SK-N-SH (cell line): ENCODE measurements at regions not wholly inside any gene's neighbourhood (a gene's known extent, or its start where the extent isn't known, plus 50 kb on each side); places are given as distances from the start of the nearest gene placed in this dataset.

Experiments
- CTCF ChIA-PET: fragments of 300-600, 350-600 bp; formaldehyde crosslinking; extraction: SDS; loops from one replicate; lab custom pipeline; 2021; lab: Yijun Ruan, JAX
- POLR2A ChIA-PET: fragments of 350-600 bp; sonication (Branson Sonifier 250); formaldehyde crosslinking; extraction: SDS; loops from one replicate; lab custom pipeline; 2020; ENCODE audit warnings: antibody characterized with exemption, inconsistent platforms; lab: Yijun Ruan, JAX
- DNase-seq: peaks from one replicate; pipeline ENCODE4 v3.0.0; 2012
- H2AFZ ChIP-seq: fragments of 200-600 bp; sonication (generic); 2 replicates; pipeline ENCODE4 v1.8.1; 2016; ENCODE audit warnings: antibody characterized with exemption, mild to moderate bottlenecking, low read depth
- H3F3A ChIP-seq: fragments of 200-600 bp; sonication (generic); replicated peaks from 2 replicates; pipeline ENCODE3; 2016; ENCODE audit warnings: antibody characterized with exemption, mild to moderate bottlenecking; ENCODE audit not compliant: insufficient read depth
- H3K27ac ChIP-seq, 2 experiments: fragments of 200-500 bp in 1 of 2; fragments of 200-600 bp in 1 of 2; sonication (Bioruptor generic) in 1 of 2; sonication (generic), shearing (Covaris generic) in 1 of 2; 2 replicates each; pipeline versions ENCODE4 v1.5.1 to v1.6.1; 2014 to 2016; ENCODE audit warnings: low read depth in 2 of 2, inconsistent platforms in 1 of 2, low read length in 1 of 2, mild to moderate bottlenecking in 1 of 2, mixed read lengths in 1 of 2
- H3K27me3 ChIP-seq: fragments of 200-600 bp; sonication (generic), shearing (Covaris generic); 2 replicates; pipeline ENCODE4 v1.6.1; 2016; ENCODE audit warnings: mixed run types; ENCODE audit not compliant: insufficient read depth
- H3K36me3 ChIP-seq, 2 experiments: fragments of 200-500 bp in 1 of 2; fragments of 200-600 bp in 1 of 2; sonication (Bioruptor generic) in 1 of 2; sonication (generic) in 1 of 2; replicated peaks in 1 of 2; 2 replicates each; pipeline versions ENCODE3 to v1.5.1; 2014 to 2016; ENCODE audit warnings: low read length in 1 of 2, mild to moderate bottlenecking in 1 of 2; ENCODE audit not compliant: insufficient read depth in 2 of 2, control insufficient read depth in 1 of 2
- H3K4me1 ChIP-seq, 2 experiments: fragments of 200-500 bp in 1 of 2; fragments of 200-600 bp in 1 of 2; sonication (Bioruptor generic) in 1 of 2; sonication (generic), shearing (Covaris generic) in 1 of 2; 2 replicates each; pipeline versions ENCODE4 v1.5.1 to v1.6.1; 2014 to 2016; ENCODE audit warnings: low read depth in 1 of 2, low read length in 1 of 2, mixed run types in 1 of 2; ENCODE audit not compliant: insufficient read depth in 2 of 2, control insufficient read depth in 1 of 2
- H3K4me2 ChIP-seq: fragments of 200-600 bp; sonication (generic), shearing (Covaris generic); 2 replicates; pipeline ENCODE4 v1.6.1; 2017; ENCODE audit warnings: mixed run types
- H3K4me3 ChIP-seq, 2 experiments: fragments of 200-500 bp in 1 of 2; fragments of 200-600 bp in 1 of 2; sonication (Bioruptor generic) in 1 of 2; sonication (generic), shearing (Covaris generic) in 1 of 2; 2 replicates each; pipeline versions ENCODE4 v1.5.1 to v1.8.1; 2014 to 2016; ENCODE audit warnings: low read depth in 2 of 2, inconsistent platforms in 1 of 2, low read length in 1 of 2, mild to moderate bottlenecking in 1 of 2, mixed read lengths in 1 of 2, moderate library complexity in 1 of 2
- H3K79me2 ChIP-seq: fragments of 200-600 bp; sonication (generic); 2 replicates; pipeline ENCODE4 v1.8.1; 2017; ENCODE audit warnings: mild to moderate bottlenecking; ENCODE audit not compliant: insufficient read depth
- H3K9ac ChIP-seq: fragments of 200-600 bp; sonication (generic); 2 replicates; pipeline ENCODE4 v1.6.1; 2017; ENCODE audit warnings: mixed run types
- H3K9me2 ChIP-seq: fragments of 200-600 bp; sonication (generic); 2 replicates; pipeline ENCODE4 v1.6.1; 2017; ENCODE audit warnings: mixed run types
- H3K9me3 ChIP-seq: fragments of 200-600 bp; sonication (generic); 2 replicates; pipeline ENCODE4 v1.6.1; 2017; ENCODE audit warnings: mixed run types, mild to moderate bottlenecking, moderate library complexity
- H4K20me1 ChIP-seq: fragments of 200-600 bp; sonication (generic); 2 replicates; pipeline ENCODE4 v1.6.1; 2017; ENCODE audit warnings: mild to moderate bottlenecking, mixed run types; ENCODE audit not compliant: insufficient read depth
- CTCF ChIP-seq: fragments of 200-600 bp; sonication (generic); IDR thresholded peaks from 2 replicates; pipeline ENCODE4 v1.6.1; 2017; ENCODE audit warnings: antibody characterized with exemption, mild to moderate bottlenecking, moderate library complexity
- ELF1 ChIP-seq: IDR thresholded peaks from 2 replicates; pipeline ENCODE4 v1.4.0; 2012
- EZH2phosphoT487 ChIP-seq: fragments of 200-600 bp; sonication (generic); IDR thresholded peaks from 2 replicates; pipeline ENCODE4 v1.6.1; 2017; ENCODE audit warnings: low read depth, mixed run types, mild to moderate bottlenecking, antibody characterized with exemption, moderate library complexity, borderline replicate concordance
- FOSL2 ChIP-seq: IDR thresholded peaks from 2 replicates; pipeline ENCODE4 v1.4.0; 2012; ENCODE audit warnings: low read depth, mild to moderate bottlenecking, moderate library complexity, borderline replicate concordance
- FOXJ3 ChIP-seq: sonication (generic); formaldehyde crosslinking; IDR thresholded peaks from 2 replicates; pipeline ENCODE4 v1.5.1; 2020; ENCODE audit warnings: mild to moderate bottlenecking, missing genetic modification reagents
- FOXM1 ChIP-seq: IDR thresholded peaks from 2 replicates; pipeline ENCODE4 v1.4.0; 2012; ENCODE audit warnings: low read depth, mild to moderate bottlenecking
- GATA2 ChIP-seq: sonication (generic); formaldehyde crosslinking; IDR thresholded peaks from 2 replicates; pipeline ENCODE4 v1.5.0; 2020; ENCODE audit warnings: mild to moderate bottlenecking, missing genetic modification reagents
- MEF2A ChIP-seq: IDR thresholded peaks from 2 replicates; pipeline ENCODE4 v1.4.0; 2012; ENCODE audit warnings: low read depth, borderline replicate concordance
- NFIC ChIP-seq: IDR thresholded peaks from 2 replicates; pipeline ENCODE4 v1.4.0; 2012; ENCODE audit warnings: borderline replicate concordance
- NRF1 ChIP-seq: IDR thresholded peaks from 2 replicates; pipeline ENCODE4 v1.6.1; 2012; ENCODE audit warnings: low read depth, mild to moderate bottlenecking, low read length
- POLR2AphosphoS5 ChIP-seq: IDR thresholded peaks from 2 replicates; pipeline ENCODE4 v1.6.1; 2012; ENCODE audit warnings: low read depth, low read length
- RCOR1 ChIP-seq: fragments of 150-350 bp; IDR thresholded peaks from 2 replicates; pipeline ENCODE4 v1.6.1; 2017; ENCODE audit warnings: antibody characterized with exemption, low read length
- RFX5 ChIP-seq: IDR thresholded peaks from 2 replicates; pipeline ENCODE4 v1.6.1; 2012; ENCODE audit warnings: mild to moderate bottlenecking, improper control_type of control experiment, low read length
- SMC3 ChIP-seq: IDR thresholded peaks from 2 replicates; pipeline ENCODE4 v1.6.1; 2012; ENCODE audit warnings: low read depth, low read length, improper control_type of control experiment
- TEAD4 ChIP-seq: IDR thresholded peaks from 2 replicates; pipeline ENCODE4 v1.4.0; 2012; ENCODE audit warnings: mild to moderate bottlenecking, borderline replicate concordance; ENCODE audit not compliant: insufficient read depth
- YY1 ChIP-seq: IDR thresholded peaks from 2 replicates; pipeline ENCODE4 v1.4.0; 2012; ENCODE audit warnings: low read depth, mild to moderate bottlenecking
- ZBTB33 ChIP-seq: IDR thresholded peaks from 2 replicates; pipeline ENCODE4 v1.4.0; 2012; ENCODE audit warnings: low read depth, borderline replicate concordance
- WGBS: methylation state at CpG from one replicate; pipeline ENCODE4 v1.1.6; 2017; ENCODE audit warnings: low lambda C conversion rate; 5-methylcytosine and 5-hydroxymethylcytosine counted together
- TF ChIP-seq, protein P1 (sequence below): IDR thresholded peaks from 2 replicates; pipeline ENCODE4 v1.6.1; 2012; ENCODE audit warnings: mild to moderate bottlenecking, low read depth, low read length, moderate library complexity
- TF ChIP-seq, protein P2 (sequence below): IDR thresholded peaks from 2 replicates; pipeline ENCODE4 v1.4.0; 2012; ENCODE audit warnings: low read depth

- TF ChIP-seq, protein P1, sequence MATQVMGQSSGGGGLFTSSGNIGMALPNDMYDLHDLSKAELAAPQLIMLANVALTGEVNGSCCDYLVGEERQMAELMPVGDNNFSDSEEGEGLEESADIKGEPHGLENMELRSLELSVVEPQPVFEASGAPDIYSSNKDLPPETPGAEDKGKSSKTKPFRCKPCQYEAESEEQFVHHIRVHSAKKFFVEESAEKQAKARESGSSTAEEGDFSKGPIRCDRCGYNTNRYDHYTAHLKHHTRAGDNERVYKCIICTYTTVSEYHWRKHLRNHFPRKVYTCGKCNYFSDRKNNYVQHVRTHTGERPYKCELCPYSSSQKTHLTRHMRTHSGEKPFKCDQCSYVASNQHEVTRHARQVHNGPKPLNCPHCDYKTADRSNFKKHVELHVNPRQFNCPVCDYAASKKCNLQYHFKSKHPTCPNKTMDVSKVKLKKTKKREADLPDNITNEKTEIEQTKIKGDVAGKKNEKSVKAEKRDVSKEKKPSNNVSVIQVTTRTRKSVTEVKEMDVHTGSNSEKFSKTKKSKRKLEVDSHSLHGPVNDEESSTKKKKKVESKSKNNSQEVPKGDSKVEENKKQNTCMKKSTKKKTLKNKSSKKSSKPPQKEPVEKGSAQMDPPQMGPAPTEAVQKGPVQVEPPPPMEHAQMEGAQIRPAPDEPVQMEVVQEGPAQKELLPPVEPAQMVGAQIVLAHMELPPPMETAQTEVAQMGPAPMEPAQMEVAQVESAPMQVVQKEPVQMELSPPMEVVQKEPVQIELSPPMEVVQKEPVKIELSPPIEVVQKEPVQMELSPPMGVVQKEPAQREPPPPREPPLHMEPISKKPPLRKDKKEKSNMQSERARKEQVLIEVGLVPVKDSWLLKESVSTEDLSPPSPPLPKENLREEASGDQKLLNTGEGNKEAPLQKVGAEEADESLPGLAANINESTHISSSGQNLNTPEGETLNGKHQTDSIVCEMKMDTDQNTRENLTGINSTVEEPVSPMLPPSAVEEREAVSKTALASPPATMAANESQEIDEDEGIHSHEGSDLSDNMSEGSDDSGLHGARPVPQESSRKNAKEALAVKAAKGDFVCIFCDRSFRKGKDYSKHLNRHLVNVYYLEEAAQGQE: no peak
- TF ChIP-seq YY1 (no peak), RFX5 (no peak), GATA2 (CRISPR knock-in tag) (no peak), ELF1 (no peak), CTCF (no peak), NRF1 (no peak), FOXM1 (no peak), TEAD4 (no peak), RCOR1 (no peak)
Measured at GRCh38 chr13:65965501-65965900, 1264.6 kb downstream of the PCDH9 start (continued).

- Histone ChIP-seq H2AFZ (no peak overlapping the region), H3K36me3 (no peaks in the 10 kb centered on the region), H3K4me1 (no peaks in the 10 kb centered on the region), H3K79me2 (no peaks in the 10 kb centered on the region), H3K27me3 (no peaks in the 10 kb centered on the region), H3F3A (no peaks in the 10 kb centered on the region), H3K9me2 (no peaks in the 10 kb centered on the region; the same call in 1 of the 2 replicates), H4K20me1 (no peaks in the 10 kb centered on the region), H3K9ac (no peak overlapping the region), H3K27ac (no peak overlapping the region), H3K9me3 (no peaks in the 10 kb centered on the region), H3K4me2 (no peak overlapping the region), H3K4me3 (no peak overlapping the region)
- no peak for TF ChIP-seq NFIC
- 96% methylated on average over 1 of the region's 1 CpG for WGBS
- CTCF ChIA-PET: no interaction called here
- no peak for DNase-seq
- POLR2A ChIA-PET: no interaction called here
Measured at GRCh38 chr13:65964672-65965071, 1265.5 kb downstream of the PCDH9 start.

DNA sequence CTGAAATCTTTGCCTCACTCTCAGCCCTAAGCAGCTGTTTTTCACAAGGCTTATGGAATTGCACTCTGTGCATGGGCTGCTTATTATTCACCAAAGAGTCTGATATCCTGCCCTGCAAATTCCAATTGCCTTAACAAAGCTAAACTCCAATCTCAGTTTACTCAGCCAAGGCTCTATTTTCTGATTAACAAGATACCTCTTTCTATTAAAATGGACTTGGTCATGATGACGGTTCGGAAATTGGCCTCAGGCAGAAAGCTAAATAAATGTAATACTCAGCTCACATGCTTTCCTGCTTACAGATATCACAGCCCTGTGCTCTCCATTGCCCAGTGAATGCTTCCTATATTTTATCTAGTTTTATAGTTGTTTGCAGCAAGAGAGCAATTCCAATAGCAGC is 1270.8 kb downstream of the PCDH9 start:
- Histone ChIP-seq H3K27ac (no peak overlapping the region), H4K20me1 (no peaks in the 10 kb centered on the region), H3K4me1 (0 out of 4 replicates have a peak, but pooled peaks cover 0 to 4% of the 10 kb centered on the region in 2 experiments), H2AFZ (no peak overlapping the region), H3K9me2 (no peaks in the 10 kb centered on the region), H3K27me3 (no peaks in the 10 kb centered on the region), H3K79me2 (no peaks in the 10 kb centered on the region), H3F3A (no peaks in the 10 kb centered on the region), H3K9me3 (peaks cover 15% of the 10 kb centered on the region; the same call in 1 of the 2 replicates), H3K4me3 (no peak overlapping the region), H3K4me2 (no peak overlapping the region), H3K9ac (no peak overlapping the region), H3K36me3 (peaks cover 0 to 3% of the 10 kb centered on the region in 2 experiments)
- DNase-seq: no peak
- 85% methylated on average over 2 of the region's 2 CpGs for WGBS
- ChIA-PET POLR2A (no interaction called here), CTCF (no interaction called here)
- no peak for TF ChIP-seq MEF2A
- no peak for TF ChIP-seq GATA2 (CRISPR knock-in tag)
- TF ChIP-seq SMC3: no peak
- TF ChIP-seq NFIC: no peak
- TF ChIP-seq, protein P2, sequence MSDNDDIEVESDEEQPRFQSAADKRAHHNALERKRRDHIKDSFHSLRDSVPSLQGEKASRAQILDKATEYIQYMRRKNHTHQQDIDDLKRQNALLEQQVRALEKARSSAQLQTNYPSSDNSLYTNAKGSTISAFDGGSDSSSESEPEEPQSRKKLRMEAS: no peak
- TF ChIP-seq EZH2phosphoT487: no peak
- TF ChIP-seq FOXJ3 (CRISPR knock-in tag): no peak
- TF ChIP-seq FOSL2: no peak
- TF ChIP-seq ZBTB33: no peak
- no peak for TF ChIP-seq POLR2AphosphoS5
